Adrenal gland (tissue), 9 donors: ENCODE measurements at regions not wholly inside any gene's neighbourhood (a gene's known extent, or its start where the extent isn't known, plus 50 kb on each side); places are given as distances from the start of the nearest gene placed in this dataset.

Experiments
- DNase-seq, 7 donors: peaks; one replicate each; pipeline ENCODE4 v3.0.0-alpha.2; 2019 to 2020
- H3K27ac ChIP-seq, 5 donors: fragments of 200-600 bp; sonication (generic) in 4 of 5; 1 replicate in 3 of 5; 2 replicates in 2 of 5; pipeline versions ENCODE4 v1.5.1 to v1.8.0; 2016 to 2020; ENCODE audit warnings: mild to moderate bottlenecking in 1 of 5
- H3K27me3 ChIP-seq: fragments of 200-600 bp; 2 replicates; pipeline ENCODE4 v1.8.0; 2021
- H3K36me3 ChIP-seq, 2 donors: fragments of 200-600 bp; replicated peaks in 1 of 2; 1 replicate in 1 of 2; 2 replicates in 1 of 2; pipeline versions ENCODE4 v1.5.1 to v1.8.0; 2018 to 2022
- H3K4me1 ChIP-seq, 2 donors: fragments of 200-600 bp; replicated peaks in 1 of 2; 1 replicate in 1 of 2; 2 replicates in 1 of 2; pipeline versions ENCODE4 v1.5.1 to v1.8.0; 2018 to 2021
- H3K4me3 ChIP-seq, 4 donors: fragments of 200-600 bp; sonication (generic) in 3 of 4; one replicate each; pipeline ENCODE4 v1.5.1; 2016 to 2018
- H3K9me3 ChIP-seq, 3 donors: fragments of 200-600 bp; sonication (generic) in 1 of 3; replicated peaks in 1 of 3; 1 replicate in 2 of 3; 2 replicates in 1 of 3; pipeline versions ENCODE4 v1.5.1 to v1.8.0; 2016 to 2021
- POLR2A ChIP-seq, 2 donors: fragments of 450-650 bp; IDR thresholded peaks; one replicate each; pipeline ENCODE4 v1.6.1; 2017; ENCODE audit warnings: antibody characterized with exemption in 2 of 2, mild to moderate bottlenecking in 2 of 2, moderate library complexity in 1 of 2
- WGBS, 4 donors: extraction: QIAGEN DNeasy Blood & Tissue Kit in 2 of 4; methylation state at CpG; one replicate each; pipeline versions ENCODE4 v1.1.5 to v1.1.7; 2013 to 2017; 5-methylcytosine and 5-hydroxymethylcytosine counted together
- intact Hi-C, 2 donors: fragments of 100-400 bp; cut with DNase I; formaldehyde crosslinking; loops; one replicate each; pipeline versions ENCODE4 v1.14.1 to v1.15.0; 2022 to 2023
- TF ChIP-seq, protein P1 (sequence below), 6 experiments: fragments of 450-650 bp in 4 of 6; fragments of 200-600 bp in 2 of 6; sonication (generic) in 1 of 6; IDR thresholded peaks; 1 replicate in 5 of 6; 2 replicates in 1 of 6; pipeline versions ENCODE4 v1.5.1 to v1.8.0; 2016 to 2021; ENCODE audit warnings: antibody characterized with exemption in 6 of 6, mild to moderate bottlenecking in 2 of 6, moderate library complexity in 1 of 6
- donor health status: healthy with polysubstance abuse.
- donor health status: Bipolar disorder and iron deficiency.
- donor health status: DM: yes; HTN: yes; CAD: no.
- donor health status: DM: no; HTN: no; CAD: no.
- donor health status: DM: no; HTN: no; CAD: no.

DNA sequence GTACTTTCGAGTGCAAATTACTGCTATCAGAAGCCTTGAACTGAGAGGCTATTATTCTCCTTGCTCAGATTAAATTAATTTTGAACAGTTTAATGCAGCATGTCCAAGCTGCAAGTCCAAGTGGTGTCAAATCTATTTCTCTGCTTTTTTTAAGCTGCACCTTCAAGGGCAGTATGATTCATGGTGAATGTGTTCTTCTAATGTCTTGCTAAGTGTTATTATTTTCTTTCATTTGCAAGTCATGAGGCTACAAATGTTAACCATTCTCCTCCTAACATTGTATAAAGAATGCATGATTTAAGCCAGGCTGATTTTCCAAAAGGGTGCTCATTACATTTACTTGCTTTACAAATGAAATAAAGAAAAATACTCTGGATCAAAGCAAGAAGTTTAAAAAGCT, 200.4 kb downstream of the TEX13C start:
- Histone ChIP-seq H3K36me3 (no peaks in the 10 kb centered on the region), H3K4me1 (no peaks in the 10 kb centered on the region), H3K9me3 (no peaks in the 10 kb centered on the region), H3K27me3 (no peaks in the 10 kb centered on the region), H3K4me3 (no peak overlapping the region), H3K27ac (no peak overlapping the region)
- no peak for TF ChIP-seq POLR2A (IDR thresholded peaks at IDR 0.05)
- TF ChIP-seq, protein P1, sequence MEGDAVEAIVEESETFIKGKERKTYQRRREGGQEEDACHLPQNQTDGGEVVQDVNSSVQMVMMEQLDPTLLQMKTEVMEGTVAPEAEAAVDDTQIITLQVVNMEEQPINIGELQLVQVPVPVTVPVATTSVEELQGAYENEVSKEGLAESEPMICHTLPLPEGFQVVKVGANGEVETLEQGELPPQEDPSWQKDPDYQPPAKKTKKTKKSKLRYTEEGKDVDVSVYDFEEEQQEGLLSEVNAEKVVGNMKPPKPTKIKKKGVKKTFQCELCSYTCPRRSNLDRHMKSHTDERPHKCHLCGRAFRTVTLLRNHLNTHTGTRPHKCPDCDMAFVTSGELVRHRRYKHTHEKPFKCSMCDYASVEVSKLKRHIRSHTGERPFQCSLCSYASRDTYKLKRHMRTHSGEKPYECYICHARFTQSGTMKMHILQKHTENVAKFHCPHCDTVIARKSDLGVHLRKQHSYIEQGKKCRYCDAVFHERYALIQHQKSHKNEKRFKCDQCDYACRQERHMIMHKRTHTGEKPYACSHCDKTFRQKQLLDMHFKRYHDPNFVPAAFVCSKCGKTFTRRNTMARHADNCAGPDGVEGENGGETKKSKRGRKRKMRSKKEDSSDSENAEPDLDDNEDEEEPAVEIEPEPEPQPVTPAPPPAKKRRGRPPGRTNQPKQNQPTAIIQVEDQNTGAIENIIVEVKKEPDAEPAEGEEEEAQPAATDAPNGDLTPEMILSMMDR (IDR thresholded peaks at IDR 0.05), result no peak
- WGBS, 4 donors, result 27 to 39% (median 31%) methylated on average over 1 of the region's 1 CpG
- intact Hi-C loops, result no loop called here
- DNase-seq, result no peak

DNA sequence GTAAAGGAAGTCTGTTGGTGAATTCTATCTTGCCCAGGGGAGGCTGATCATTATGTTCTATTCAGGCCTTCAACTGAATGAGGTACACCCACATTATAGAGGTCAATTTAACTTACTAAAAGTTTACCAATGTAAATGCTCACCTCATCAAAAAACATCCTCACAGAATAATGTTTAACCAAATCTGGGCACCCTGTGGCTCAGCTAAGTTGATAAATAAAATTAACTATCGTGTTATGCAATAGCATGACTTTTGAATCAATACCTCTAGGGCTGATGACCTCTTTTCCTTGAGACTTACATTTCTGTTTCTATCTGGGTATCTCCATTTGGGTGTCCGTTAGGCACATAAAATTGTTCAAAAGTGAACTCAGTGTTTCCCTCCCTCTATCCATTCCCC, 203.1 kb downstream of the TEX13C start:
- Histone ChIP-seq H3K27me3 (no peaks in the 10 kb centered on the region), H3K9me3 (no peaks in the 10 kb centered on the region), H3K4me1 (no peaks in the 10 kb centered on the region), H3K4me3 (no peak overlapping the region), H3K27ac (no peak overlapping the region), H3K36me3 (no peaks in the 10 kb centered on the region)
- WGBS, 4 donors, result 37 to 77% (median 40%) methylated on average over 2 of the region's 2 CpGs
- TF ChIP-seq, protein P1 (IDR thresholded peaks at IDR 0.05), result no peak
- no peak for DNase-seq
- intact Hi-C loops, result no loop called here

DNA sequence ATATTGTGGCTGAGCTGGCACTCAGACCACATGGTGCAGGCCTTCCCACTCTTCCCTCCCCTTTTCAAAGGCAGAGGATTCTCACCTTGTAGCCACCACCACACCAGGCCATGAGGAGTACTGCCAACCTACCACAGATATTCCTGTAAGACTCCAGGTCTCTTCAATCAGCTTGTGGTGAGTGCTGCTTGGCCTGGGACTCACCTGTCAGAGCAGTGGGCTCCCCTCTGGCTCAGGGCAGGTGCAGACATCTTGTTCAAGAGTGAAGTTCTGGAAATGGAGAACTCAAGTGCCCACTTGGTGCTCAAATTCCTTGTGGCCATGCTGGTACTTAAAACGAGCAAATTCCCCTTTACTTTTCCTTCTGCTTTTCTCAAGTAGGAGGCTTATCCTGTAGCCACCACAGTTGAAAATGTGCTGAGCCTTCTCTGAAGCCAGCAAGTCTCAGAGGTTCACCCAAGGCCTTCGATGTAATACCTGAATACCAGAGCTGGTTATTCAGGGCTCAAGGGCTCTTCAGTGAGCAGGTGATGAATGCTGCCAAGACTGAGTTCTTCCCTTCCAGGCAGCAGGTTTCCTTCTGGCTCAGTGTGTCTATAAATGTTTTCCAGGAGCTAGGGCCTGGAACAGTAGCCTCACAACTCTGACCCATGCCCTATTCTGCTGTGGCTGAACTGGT, 212.9 kb downstream of the TEX13C start:
- Histone ChIP-seq H3K27me3 (no peaks in the 10 kb centered on the region), H3K27ac (no peak overlapping the region), H3K4me1 (no peaks in the 10 kb centered on the region), H3K36me3 (no peaks in the 10 kb centered on the region), H3K4me3 (no peak overlapping the region), H3K9me3 (no peaks in the 10 kb centered on the region)
- 25 to 68% (median 46%) methylated on average over 1 to 2 of the region's 2 CpGs for WGBS, 4 donors
- intact Hi-C loops, result no loop called here
- TF ChIP-seq POLR2A (IDR thresholded peaks at IDR 0.05), result no peak
- TF ChIP-seq, protein P1 (IDR thresholded peaks at IDR 0.05), result no peak
- no peak for DNase-seq

DNA sequence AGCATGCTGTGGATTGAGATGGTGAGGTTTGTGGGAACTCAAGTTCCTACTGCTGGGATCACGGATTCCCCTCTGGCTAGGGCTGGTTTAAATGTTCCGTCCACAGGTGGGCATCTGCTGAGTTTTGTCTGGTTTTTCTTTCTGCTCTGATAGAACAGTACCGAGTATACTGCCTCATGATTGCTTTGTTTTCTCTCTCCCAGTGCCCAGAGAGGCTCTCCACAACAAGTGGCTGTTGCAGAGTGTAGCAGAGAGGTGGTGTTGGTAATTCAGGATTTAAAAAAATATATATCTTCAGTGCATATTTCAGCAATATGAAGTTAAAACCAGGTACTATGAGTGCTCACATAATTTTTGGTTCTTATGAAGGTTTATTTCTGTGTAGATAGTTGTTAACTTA, 213.7 kb downstream of the TEX13C start:
- no peak for DNase-seq
- 50 to 80% (median 62%) methylated on average over 1 to 3 of the region's 3 CpGs for WGBS, 4 donors
- TF ChIP-seq POLR2A (IDR thresholded peaks at IDR 0.05), result no peak
- TF ChIP-seq, protein P1 (IDR thresholded peaks at IDR 0.05), result no peak

More for the DNA sequence above, 213.7 kb downstream of the TEX13C start:
- intact Hi-C loops, result no loop called here
- Histone ChIP-seq H3K9me3 (no peaks in the 10 kb centered on the region), H3K36me3 (no peaks in the 10 kb centered on the region), H3K4me3 (no peak overlapping the region), H3K4me1 (no peaks in the 10 kb centered on the region), H3K27ac (no peak overlapping the region), H3K27me3 (no peaks in the 10 kb centered on the region)
